ENCODE measurements at regions not wholly inside any gene's neighbourhood (a gene's known extent, or its start where the extent isn't known, plus 50 kb on each side); places are given as distances from the start of the nearest gene placed in this dataset.

- TF ChIP-seq CTCF (IDR thresholded peaks at IDR 0.05; ENCODE audit: insufficient read depth, low read depth, low read length) (no peak), EZH2 (IDR thresholded peaks at IDR 0.05; ENCODE audit: insufficient read depth, low read length) (no peak)
These were observed 144.3 kb downstream of the OR2B2 start for GRCh38 chr6:27767851-27768250.

Measured in astrocyte (in vitro differentiated cells and primary cell).